Midbrain (tissue), 1 donor: ENCODE measurements at regions not wholly inside any gene's neighbourhood (a gene's known extent, or its start where the extent isn't known, plus 50 kb on each side); places are given as distances from the start of the nearest gene placed in this dataset.

ENCODE experiments used
- DNase-seq: peaks from one replicate; lab custom pipeline; 2025; lab: John Stamatoyannopoulos, UW

DNA sequence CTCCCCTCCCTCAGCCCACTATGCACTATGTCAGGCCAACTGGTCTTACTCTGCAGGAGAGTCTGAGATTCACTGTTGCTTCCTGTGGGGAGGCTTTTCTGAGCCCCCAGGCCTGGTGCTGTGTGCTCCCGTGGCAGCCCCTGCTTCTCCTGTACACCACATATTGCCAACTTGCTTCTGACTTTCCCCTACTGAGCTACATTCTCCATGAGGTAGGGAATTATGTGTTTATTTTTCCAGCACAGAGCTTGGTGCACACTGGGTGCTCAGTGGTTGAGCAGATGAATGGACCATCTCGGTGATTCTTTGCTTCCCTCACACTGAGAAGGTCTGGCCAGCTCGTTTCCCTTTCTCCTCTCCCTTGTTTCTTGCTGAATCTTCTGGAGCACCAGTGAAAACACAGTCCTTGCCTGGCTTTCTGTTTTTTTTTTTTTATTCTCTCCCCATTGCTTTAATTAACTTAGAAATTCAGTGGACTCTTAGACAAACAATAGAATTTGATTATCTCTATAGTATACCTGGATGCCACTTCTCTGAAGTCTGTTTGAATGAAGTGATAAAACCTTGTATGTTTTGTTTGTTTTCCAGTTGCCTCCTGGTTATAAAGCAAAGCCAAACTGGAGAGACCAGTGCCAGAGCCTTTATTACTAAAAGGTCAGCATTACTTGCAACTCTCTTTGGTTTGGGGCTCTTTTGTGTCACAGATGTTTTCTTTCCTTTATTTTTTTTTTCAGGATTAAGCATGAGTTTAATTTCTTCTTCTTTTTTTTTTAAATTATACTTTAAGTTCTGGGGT is 50.3 kb upstream of the CNIH3 start:
- no peak for DNase-seq
